K562 (cell line): ENCODE measurements at regions not wholly inside any gene's neighbourhood (a gene's known extent, or its start where the extent isn't known, plus 50 kb on each side); places are given as distances from the start of the nearest gene placed in this dataset.

Source experiments
- ATAC-seq: fragments of 200-7000 bp; cut with Tn5 transposase; 3 replicates; pipeline ENCODE4 v1.9.1; 2020; ENCODE audit warnings: moderate library complexity
- BruUV-seq: library from RNA; stranded (reverse); fragments of 400-500 nt; replicated peaks from 2 replicates; lab custom pipeline; 2021; lab: Mats Ljungman, UMichigan
- CTCF ChIA-PET: fragments of 300-600 bp; formaldehyde crosslinking; extraction: SDS; loops from one replicate; lab custom pipeline; 2021; ENCODE audit warnings: low intra/inter-chr PET ratio; lab: Yijun Ruan, JAX
- POLR2A ChIA-PET: fragments of 300-600, 350-650 bp; sonication (Branson Sonifier 250); formaldehyde crosslinking; extraction: SDS; loops from one replicate; lab custom pipeline; 2021; ENCODE audit warnings: antibody characterized with exemption, inconsistent platforms; lab: Yijun Ruan, JAX
- DNase-seq, 4 experiments: peaks; one replicate each; pipeline versions ENCODE4 v3.0.0 to v3.0.0-alpha.2; 2011 to 2018; ENCODE audit warnings: low spot score in 3 of 4, mixed read lengths in 3 of 4; ENCODE audit errors: extremely low read depth in 1 of 4
- FAIRE-seq: peaks from 2 replicates; lab custom pipeline; 2011; peaks lifted over from hg19 to GRCh38; lab: Jason Lieb, UNC
- H2AFZ ChIP-seq: 2 replicates; pipeline ENCODE4 v1.6.0; 2011; ENCODE audit warnings: low read depth, low read length, control low read depth, inconsistent platforms
- H3K27ac ChIP-seq: fragments of 200-600 bp; 3 replicates; pipeline ENCODE4 v1.8.0; 2011; ENCODE audit warnings: low read depth, mild to moderate bottlenecking, control low read depth, inconsistent platforms, low read length, moderate library complexity, mixed read lengths; ENCODE audit errors: extremely low read depth
- H3K27me3 ChIP-seq, 2 experiments: fragments of 300-600 bp in 1 of 2; 2 replicates in 1 of 2; 3 replicates in 1 of 2; pipeline versions ENCODE4 v1.6.0 to v1.8.0; 2011; ENCODE audit warnings: inconsistent platforms in 2 of 2, low read length in 2 of 2, mild to moderate bottlenecking in 1 of 2, mixed read lengths in 1 of 2, moderate library complexity in 1 of 2; ENCODE audit not compliant: control insufficient read depth in 2 of 2, insufficient read depth in 2 of 2
- H3K36me3 ChIP-seq: fragments of 300-600 bp; 3 replicates; pipeline ENCODE4 v1.8.0; 2011; ENCODE audit warnings: mild to moderate bottlenecking, low read length, inconsistent platforms; ENCODE audit not compliant: control insufficient read depth, insufficient read depth
- H3K4me1 ChIP-seq, 2 experiments: fragments of 200-600 bp in 1 of 2; replicated peaks in 1 of 2; 2 replicates in 1 of 2; 3 replicates in 1 of 2; pipeline versions ENCODE4 v1.5.1 to v1.8.0; 2011; ENCODE audit warnings: inconsistent platforms in 2 of 2, low read length in 2 of 2, mild to moderate bottlenecking in 1 of 2, mixed read lengths in 1 of 2, moderate library complexity in 1 of 2; ENCODE audit not compliant: control insufficient read depth in 2 of 2, insufficient read depth in 2 of 2
- H3K4me2 ChIP-seq: 2 replicates; pipeline ENCODE4 v1.6.1; 2011; ENCODE audit warnings: low read length, control low read depth, inconsistent platforms, mixed read lengths; ENCODE audit not compliant: insufficient read depth
- H3K4me3 ChIP-seq: fragments of 200-600 bp; sonication (generic), shearing (Covaris generic); 2 replicates; pipeline ENCODE4 v1.5.1; 2016; ENCODE audit warnings: control low read depth, inconsistent platforms
- H3K79me2 ChIP-seq: fragments of 200-600 bp; 3 replicates; pipeline ENCODE4 v1.8.0; 2011; ENCODE audit warnings: low read length, inconsistent platforms; ENCODE audit not compliant: control insufficient read depth, insufficient read depth
- H3K9ac ChIP-seq, 2 experiments: 2 replicates each; pipeline versions ENCODE4 v1.6.0 to v1.6.1; 2011; ENCODE audit warnings: low read depth in 2 of 2, low read length in 2 of 2, control low read depth in 1 of 2, inconsistent platforms in 1 of 2, mild to moderate bottlenecking in 1 of 2, mixed read lengths in 1 of 2; ENCODE audit not compliant: insufficient read depth in 1 of 2
- H3K9me1 ChIP-seq: one replicate; pipeline ENCODE4 v1.6.0; 2011; ENCODE audit warnings: inconsistent platforms, mild to moderate bottlenecking, low read length, moderate library complexity; ENCODE audit not compliant: control insufficient read depth, insufficient read depth
- H3K9me3 ChIP-seq: replicated peaks from 2 replicates; pipeline ENCODE4 v1.5.1; 2011; ENCODE audit warnings: low read depth, low read length, inconsistent platforms; ENCODE audit not compliant: control insufficient read depth, insufficient read depth
- H4K20me1 ChIP-seq: replicated peaks from 2 replicates; pipeline ENCODE4 v1.6.1; 2011; ENCODE audit warnings: low read length, inconsistent platforms, mixed read lengths; ENCODE audit not compliant: control insufficient read depth, insufficient read depth
- CC2D1A ChIP-seq: fragments of 450-650 bp; IDR thresholded peaks from 2 replicates; pipeline ENCODE4 v1.6.1; 2017; ENCODE audit warnings: mild to moderate bottlenecking
- CREBBP ChIP-seq: IDR thresholded peaks from one replicate; pipeline ENCODE4 v1.6.1; 2012; ENCODE audit warnings: low read depth, mild to moderate bottlenecking, control low read depth, inconsistent platforms, low read length
- GTF2E2 ChIP-seq: fragments of 200-800 bp; sonication (Bioruptor generic); IDR thresholded peaks from 2 replicates; pipeline ENCODE4 v1.6.1; 2016; ENCODE audit warnings: missing genetic modification characterization, missing compliant biosample characterization
- PKNOX1 ChIP-seq: fragments of 450-650 bp; IDR thresholded peaks from 2 replicates; pipeline ENCODE4 v1.6.1; 2016
- SAP30 ChIP-seq: fragments of 200-600 bp; sonication (generic); IDR thresholded peaks from 2 replicates; pipeline ENCODE4 v1.6.1; 2012; ENCODE audit warnings: borderline replicate concordance, low read depth, mild to moderate bottlenecking, moderate library complexity, low read length, control low read depth, inconsistent platforms; ENCODE audit not compliant: insufficient read depth, poor library complexity, severe bottlenecking
- XRCC4 ChIP-seq: IDR thresholded peaks from one replicate; pipeline ENCODE4 v1.6.1; 2011; ENCODE audit not compliant: insufficient read depth, insufficient read length; ENCODE audit errors: extremely low read depth
- ZBTB1 ChIP-seq: sonication (generic); formaldehyde crosslinking; IDR thresholded peaks from 2 replicates; pipeline ENCODE4 v1.8.1; 2023; ENCODE audit warnings: missing genetic modification reagents, low read depth, mild to moderate bottlenecking, borderline replicate concordance
- ZNF592 ChIP-seq: fragments of 450-650 bp; IDR thresholded peaks from 2 replicates; pipeline ENCODE4 v1.6.1; 2017; ENCODE audit warnings: antibody characterized with exemption, mild to moderate bottlenecking
- ZNF696 ChIP-seq: fragments of 250-450 bp; sonication (Bioruptor Pico); conservative IDR thresholded peaks from 2 replicates; pipeline ENCODE4 v1.4.0; 2020; ENCODE audit warnings: mild to moderate bottlenecking, moderate library complexity
- WGBS: fragments of 100-300 bp; shearing (Covaris generic); methylation state at CpG from one replicate; pipeline ENCODE4 v1.1.6; 2016; ENCODE audit warnings: low coverage, mixed read lengths; ENCODE audit not compliant: insufficient coverage; ENCODE audit errors: missing lambda C conversion rate; 5-methylcytosine and 5-hydroxymethylcytosine counted together
- in situ Hi-C: fragments of 300-500 bp; cut with MboI; formaldehyde crosslinking; loops from 4 replicates; pipeline ENCODE4 v1.15.0; 2018; ENCODE audit warnings: inconsistent platforms, mixed read lengths
- intact Hi-C: fragments of 100-400 bp; cut with micrococcal nuclease; formaldehyde crosslinking; loops from 2 replicates; pipeline ENCODE4 v1.14.2; 2022
- TF ChIP-seq, protein P1 (sequence below): fragments of 200-800 bp; sonication (Bioruptor generic); IDR thresholded peaks from 2 replicates; pipeline ENCODE4 v1.6.1; 2016; ENCODE audit warnings: missing genetic modification characterization, missing compliant biosample characterization

DNA sequence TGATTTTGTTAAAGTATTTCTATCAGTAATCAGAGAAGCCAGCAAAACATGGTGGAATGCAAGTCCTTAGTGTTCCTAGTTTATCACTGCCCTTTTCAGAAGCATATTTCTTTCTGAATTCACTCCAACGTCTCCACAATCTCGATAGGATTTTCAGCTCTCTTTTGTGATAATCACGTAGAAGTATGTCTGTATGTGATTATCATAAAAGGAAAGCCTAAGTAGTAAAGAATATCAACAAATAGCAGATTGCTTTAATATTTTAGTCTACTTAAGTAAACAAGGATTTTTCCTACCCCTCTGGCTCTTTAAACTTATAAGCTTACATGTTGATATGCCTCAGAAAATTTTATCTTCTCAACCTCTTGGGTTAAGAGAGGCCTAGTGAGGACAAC lies 147.4 kb upstream of the NUDT4 start:
- H3K4me3 ChIP-seq = no peak overlapping the region
- H3K4me1 ChIP-seq = peaks cover 0 to 27% of the 10 kb centered on the region in 2 experiments; a peak in 3 of 5 replicates
- H3K9me3 ChIP-seq = no peaks in the 10 kb centered on the region
- DNase-seq (no peak), FAIRE-seq (no peak), ATAC-seq (no peak)
- 5% methylated on average over 3 of the region's 3 CpGs for WGBS
- peak overlapping the region; percentile 61; the same call in 1 of the 2 replicates for H2AFZ ChIP-seq
- in situ Hi-C loops (no loop called here), intact Hi-C loops (no loop called here)
- no peaks in the 10 kb centered on the region for H4K20me1 ChIP-seq
- no peaks in the 10 kb centered on the region for H3K79me2 ChIP-seq
- ChIA-PET CTCF (no interaction called here), POLR2A (interaction anchor here (0.8 to 1.2 kb wide), 2 partner anchors 12 to 27 kb away, joined by 3 read pairs; no protein-coding TSS in a partner anchor)
- no peaks in the 10 kb centered on the region for H3K27me3 ChIP-seq
- no peak overlapping the region for H3K9ac ChIP-seq
- no peaks in the 10 kb centered on the region for H3K9me1 ChIP-seq
- TF ChIP-seq, protein P1, sequence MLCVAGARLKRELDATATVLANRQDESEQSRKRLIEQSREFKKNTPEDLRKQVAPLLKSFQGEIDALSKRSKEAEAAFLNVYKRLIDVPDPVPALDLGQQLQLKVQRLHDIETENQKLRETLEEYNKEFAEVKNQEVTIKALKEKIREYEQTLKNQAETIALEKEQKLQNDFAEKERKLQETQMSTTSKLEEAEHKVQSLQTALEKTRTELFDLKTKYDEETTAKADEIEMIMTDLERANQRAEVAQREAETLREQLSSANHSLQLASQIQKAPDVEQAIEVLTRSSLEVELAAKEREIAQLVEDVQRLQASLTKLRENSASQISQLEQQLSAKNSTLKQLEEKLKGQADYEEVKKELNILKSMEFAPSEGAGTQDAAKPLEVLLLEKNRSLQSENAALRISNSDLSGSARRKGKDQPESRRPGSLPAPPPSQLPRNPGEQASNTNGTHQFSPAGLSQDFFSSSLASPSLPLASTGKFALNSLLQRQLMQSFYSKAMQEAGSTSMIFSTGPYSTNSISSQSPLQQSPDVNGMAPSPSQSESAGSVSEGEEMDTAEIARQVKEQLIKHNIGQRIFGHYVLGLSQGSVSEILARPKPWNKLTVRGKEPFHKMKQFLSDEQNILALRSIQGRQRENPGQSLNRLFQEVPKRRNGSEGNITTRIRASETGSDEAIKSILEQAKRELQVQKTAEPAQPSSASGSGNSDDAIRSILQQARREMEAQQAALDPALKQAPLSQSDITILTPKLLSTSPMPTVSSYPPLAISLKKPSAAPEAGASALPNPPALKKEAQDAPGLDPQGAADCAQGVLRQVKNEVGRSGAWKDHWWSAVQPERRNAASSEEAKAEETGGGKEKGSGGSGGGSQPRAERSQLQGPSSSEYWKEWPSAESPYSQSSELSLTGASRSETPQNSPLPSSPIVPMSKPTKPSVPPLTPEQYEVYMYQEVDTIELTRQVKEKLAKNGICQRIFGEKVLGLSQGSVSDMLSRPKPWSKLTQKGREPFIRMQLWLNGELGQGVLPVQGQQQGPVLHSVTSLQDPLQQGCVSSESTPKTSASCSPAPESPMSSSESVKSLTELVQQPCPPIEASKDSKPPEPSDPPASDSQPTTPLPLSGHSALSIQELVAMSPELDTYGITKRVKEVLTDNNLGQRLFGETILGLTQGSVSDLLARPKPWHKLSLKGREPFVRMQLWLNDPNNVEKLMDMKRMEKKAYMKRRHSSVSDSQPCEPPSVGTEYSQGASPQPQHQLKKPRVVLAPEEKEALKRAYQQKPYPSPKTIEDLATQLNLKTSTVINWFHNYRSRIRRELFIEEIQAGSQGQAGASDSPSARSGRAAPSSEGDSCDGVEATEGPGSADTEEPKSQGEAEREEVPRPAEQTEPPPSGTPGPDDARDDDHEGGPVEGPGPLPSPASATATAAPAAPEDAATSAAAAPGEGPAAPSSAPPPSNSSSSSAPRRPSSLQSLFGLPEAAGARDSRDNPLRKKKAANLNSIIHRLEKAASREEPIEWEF (CRISPR knock-in tag) = no peak
- TF ChIP-seq CC2D1A (no peak), ZNF592 (peak; percentile 23; the same call in 1 of the 2 replicates), XRCC4 (no peak), GTF2E2 (peak; percentile 62; the same call in 1 of the 2 replicates), PKNOX1 (no peak), ZNF696 (CRISPR knock-in tag) (no peak), ZBTB1 (CRISPR knock-in tag) (no peak), SAP30 (no peak), CREBBP (no peak)
- H3K4me2 ChIP-seq = no peak overlapping the region
- no TSS peak for BruUV-seq
- peak overlapping the region; percentile 57; the same call in 2 of the 3 replicates for H3K27ac ChIP-seq
- no peaks in the 10 kb centered on the region for H3K36me3 ChIP-seq
